Gastrocnemius medialis (tissue), 4 donors: ENCODE measurements at regions not wholly inside any gene's neighbourhood (a gene's known extent, or its start where the extent isn't known, plus 50 kb on each side); places are given as distances from the start of the nearest gene placed in this dataset.

Experiments
- CTCF ChIP-seq, 5 experiments: fragments of 450-650 bp in 3 of 5; fragments of 200-600 bp in 2 of 5; sonication (generic) in 2 of 5; IDR thresholded peaks in 4 of 5; conservative IDR thresholded peaks in 1 of 5; 1 replicate in 4 of 5; 2 replicates in 1 of 5; pipeline ENCODE4 v1.5.1; 2016 to 2019; ENCODE audit warnings: antibody characterized with exemption in 5 of 5, mild to moderate bottlenecking in 3 of 5, moderate library complexity in 3 of 5
- POLR2A ChIP-seq, 2 donors: fragments of 450-650 bp; IDR thresholded peaks; one replicate each; pipeline ENCODE4 v1.6.1; 2017; ENCODE audit warnings: antibody characterized with exemption in 2 of 2, mild to moderate bottlenecking in 2 of 2, moderate library complexity in 2 of 2

DNA sequence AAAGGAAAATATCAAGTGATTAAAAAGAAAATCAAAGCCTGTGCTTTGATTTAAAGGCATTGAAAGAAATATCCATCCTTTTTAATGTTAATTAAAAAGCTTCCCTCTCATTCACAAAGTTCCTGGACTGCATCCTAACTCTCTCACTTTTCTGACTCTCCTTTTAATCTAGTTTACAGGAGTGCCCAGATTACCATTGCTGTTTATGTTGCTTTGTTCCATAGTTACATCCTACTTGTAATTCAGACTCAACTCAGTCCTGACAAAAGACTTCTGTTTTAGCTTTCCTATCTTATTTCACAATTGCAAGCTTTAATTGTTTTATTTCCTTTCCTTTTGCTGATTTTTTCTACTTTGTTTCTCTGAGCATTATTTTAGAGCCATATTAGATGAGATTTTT lies 160.7 kb upstream of the DTNA start:
- TF ChIP-seq POLR2A (IDR thresholded peaks at IDR 0.05): no peak
- no peak for TF ChIP-seq CTCF (IDR thresholded peaks at IDR 0.05 in 4 of 5, conservative IDR thresholded peaks at IDR 0.05 in 1 of 5)
